ENCODE measurements at regions not wholly inside any gene's neighbourhood (a gene's known extent, or its start where the extent isn't known, plus 50 kb on each side); places are given as distances from the start of the nearest gene placed in this dataset.

DNA sequence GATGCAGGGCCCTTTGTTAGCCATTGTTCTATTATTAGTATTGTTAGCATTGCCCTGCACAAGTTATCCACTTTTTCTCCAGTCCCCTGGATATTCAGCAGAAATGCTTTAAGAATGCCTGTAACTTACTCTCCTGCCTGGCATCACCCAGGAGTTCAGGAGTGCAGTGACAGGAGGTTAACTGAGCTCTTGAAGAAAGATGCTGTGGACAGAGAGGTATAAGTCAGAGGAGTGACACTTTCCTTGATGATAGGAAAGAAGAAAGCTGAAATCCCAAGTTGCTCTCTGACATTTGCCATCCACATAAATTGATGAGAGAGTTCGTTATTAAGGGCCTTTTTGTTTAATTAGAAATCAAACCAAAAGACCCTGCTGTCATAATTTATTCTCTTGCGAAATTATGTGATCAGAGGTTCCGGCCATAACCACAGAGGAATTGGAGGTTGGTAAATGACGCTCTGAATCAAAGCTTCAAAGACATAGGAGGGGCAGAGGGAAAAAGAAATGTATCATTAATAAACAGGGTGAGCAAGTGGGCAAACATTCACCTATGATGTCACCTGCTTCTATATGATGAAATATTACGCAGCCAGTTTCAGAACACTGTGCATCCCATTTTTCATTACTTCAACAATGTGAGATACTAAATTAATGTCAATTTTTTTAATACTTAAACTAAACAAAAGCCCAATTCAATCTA, 230.2 kb upstream of the JADE1 start:
- no peak for DNase-seq (ENCODE audit: low read depth, low spot score)
- no peak overlapping the region for H3K27ac ChIP-seq

DNA sequence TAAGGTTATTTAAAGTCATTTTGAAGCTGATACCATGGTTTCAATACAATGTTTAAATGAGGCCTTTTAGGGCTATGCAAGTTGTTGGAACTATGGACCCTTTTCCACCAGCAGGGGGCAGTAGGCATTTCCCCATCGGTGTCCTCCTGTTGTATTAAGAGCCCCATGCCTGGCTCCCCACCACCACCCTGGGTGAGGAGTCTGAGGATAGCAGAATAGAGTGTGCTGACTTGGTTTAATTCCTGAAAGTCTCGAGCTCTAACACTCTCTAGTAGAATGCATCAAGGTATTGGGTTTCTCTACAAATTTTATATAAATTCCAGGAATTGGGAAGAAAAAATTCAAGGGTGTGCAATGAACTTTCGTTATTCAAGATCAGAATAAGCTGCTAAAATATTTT, 234.8 kb upstream of the JADE1 start:
- no peak overlapping the region for H3K27ac ChIP-seq
- no peak for DNase-seq (ENCODE audit: low read depth, low spot score)

DNA sequence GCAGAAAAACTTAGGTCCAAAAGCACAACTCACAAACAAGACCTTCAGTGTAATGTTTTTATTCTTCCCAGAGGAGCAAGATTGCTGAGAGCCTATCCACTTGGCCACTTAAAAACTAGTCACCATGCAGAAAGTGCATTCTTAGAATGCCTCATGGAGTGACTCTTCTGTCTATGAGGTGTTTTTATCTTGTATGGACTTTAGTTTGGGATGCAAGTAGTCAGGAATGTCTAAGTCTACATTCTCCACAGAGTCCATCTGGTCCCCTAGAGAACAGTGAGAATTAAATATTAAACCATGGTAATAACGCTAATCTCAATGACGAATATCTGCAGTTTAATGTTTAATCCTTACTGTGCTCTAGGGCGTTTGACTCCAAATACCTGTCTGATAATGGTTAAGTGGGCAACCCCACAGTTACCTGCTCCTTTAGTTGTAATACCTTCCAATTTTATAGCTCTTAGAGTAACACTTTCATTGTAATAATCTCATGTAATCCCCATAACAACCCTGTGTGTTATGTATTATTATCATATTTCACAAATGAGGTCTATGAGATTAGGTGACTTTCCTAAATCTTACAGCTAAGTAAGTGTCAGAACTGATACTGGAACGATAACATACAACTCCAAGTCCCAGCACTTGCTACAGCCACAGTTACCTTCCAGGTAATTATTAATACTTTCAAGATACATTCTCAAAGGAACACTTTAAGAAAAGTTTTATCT, 235.6 kb upstream of the JADE1 start:
- no peak for DNase-seq (ENCODE audit: low read depth, low spot score)
- no peak overlapping the region for H3K27ac ChIP-seq

DNA sequence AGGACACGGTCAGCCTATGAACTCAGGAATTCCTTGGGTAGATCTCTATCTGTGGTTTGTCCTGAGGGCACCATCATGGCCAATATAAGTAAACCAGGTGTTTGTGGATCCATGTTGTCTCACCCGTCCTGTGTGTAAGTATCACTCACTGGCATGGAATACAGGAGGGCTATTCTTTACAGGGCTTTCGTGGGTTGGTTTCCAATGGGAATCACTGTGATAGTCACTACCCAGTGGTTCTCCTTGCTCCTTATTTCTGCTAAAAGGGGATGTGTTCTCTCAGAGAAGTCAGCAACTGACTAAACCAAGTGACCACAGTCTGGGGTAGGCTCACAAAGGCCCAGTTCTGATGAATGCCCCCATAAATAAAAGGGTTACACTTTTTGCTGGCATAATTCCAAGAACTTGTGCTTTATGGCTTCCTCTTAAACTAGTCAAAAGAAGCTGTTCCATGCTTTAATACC, 236.7 kb upstream of the JADE1 start:
- no peak for DNase-seq (ENCODE audit: low read depth, low spot score)
- H3K27ac ChIP-seq = no peak overlapping the region

DNA sequence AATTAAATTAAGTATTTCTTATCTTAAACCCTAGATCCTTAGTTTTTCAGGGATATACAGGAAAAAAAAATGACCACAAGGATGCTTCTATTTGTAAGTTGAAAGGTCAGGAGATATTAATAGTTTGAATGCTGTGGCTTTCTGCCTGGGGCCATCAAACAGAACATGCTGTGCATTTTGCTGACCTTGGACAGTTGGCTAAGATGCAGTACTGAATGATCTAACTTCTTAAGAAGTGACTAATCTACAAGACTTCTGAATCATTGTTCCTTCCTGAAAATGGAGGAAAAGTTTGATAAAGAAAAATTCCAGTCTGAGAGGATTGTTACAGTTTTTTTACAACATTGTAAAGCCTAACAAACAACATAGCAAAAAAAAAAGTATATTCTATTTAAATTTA, 237.8 kb upstream of the JADE1 start:
- peak; percentile 34 for DNase-seq (ENCODE audit: low read depth, low spot score)
- peak overlapping the region; percentile 2 for H3K27ac ChIP-seq

DNA sequence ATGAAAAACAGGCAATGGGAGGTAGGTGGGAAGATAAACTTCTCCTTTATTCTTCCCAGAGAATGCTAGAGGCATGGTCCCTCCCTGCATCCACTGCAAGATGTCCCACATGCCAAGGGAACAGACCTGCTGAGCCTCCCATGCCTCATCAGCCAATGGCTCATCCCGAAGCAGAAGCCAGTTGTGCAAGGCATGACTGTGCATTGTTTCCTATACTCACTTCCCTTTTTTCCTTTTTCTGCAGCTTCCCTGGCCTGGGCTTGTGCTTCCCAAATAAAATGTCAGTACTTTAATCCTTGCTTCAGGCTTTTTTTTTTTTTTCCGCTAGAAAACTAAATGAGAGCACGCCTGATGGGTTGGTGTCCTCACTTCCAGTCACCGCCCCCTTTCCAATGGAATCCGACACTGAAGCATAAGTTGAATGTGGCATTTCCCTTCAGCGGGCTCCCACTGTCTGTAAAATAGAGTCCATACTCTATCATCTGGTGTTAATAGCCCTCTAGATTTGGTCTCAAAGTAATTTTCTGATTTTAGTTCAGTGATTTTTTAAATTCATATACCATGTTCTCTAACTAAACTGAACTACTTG, 239.0 kb upstream of the JADE1 start:
- no peak for DNase-seq (ENCODE audit: low read depth, low spot score)
- no peak overlapping the region for H3K27ac ChIP-seq

DNA sequence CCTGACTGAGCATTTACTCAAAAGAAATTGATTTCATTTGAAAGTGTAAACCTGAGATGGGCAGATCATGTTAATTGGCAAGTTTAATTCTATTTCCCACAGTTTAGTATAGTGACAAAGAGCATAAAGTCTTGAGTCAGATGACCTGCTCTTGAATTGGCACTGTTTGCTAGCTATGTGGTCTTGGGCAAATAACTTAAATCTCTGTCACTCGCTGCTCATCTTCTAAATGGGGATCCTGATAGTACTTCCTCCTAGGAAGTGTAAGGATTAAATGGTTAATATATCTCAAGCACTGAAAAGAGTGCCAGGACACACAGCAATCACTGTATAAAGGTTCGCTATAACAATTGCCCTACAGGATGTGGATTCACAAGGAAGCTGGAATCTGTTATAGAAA, 242.8 kb upstream of the JADE1 start:
- no peak for DNase-seq (ENCODE audit: low read depth, low spot score)
- no peak overlapping the region for H3K27ac ChIP-seq

DNA sequence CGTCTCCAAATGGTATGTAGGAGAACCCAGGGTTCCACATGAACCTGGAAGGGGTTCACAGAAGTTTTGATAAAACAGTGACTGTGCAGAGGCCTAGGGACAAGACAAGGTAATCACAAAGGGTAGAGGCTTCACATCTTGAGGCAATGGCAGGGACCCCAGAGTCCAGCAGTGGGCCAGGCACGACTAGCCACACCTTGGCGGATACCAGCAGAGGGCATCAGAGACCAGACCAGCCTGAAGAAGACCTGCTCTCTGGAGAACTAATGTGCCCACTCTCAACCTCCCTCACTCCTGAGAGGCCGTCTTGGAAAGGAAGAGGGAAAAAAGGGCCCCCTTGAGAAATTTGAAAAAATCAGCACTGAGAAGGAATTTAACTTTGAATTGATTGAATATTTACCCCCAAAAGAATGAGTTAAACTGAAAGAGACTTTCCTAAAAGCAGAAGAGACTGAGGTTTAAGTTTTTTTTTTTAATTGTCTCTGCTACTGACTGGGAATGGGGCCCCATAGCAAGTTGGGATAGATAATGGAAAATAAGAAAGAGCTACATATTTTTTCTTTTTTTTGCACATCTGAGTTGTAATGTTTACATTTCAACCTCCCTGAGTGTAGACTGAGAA, 243.8 kb upstream of the JADE1 start:
- DNase-seq (ENCODE audit: low read depth, low spot score) = no peak
- no peak overlapping the region for H3K27ac ChIP-seq

DNA sequence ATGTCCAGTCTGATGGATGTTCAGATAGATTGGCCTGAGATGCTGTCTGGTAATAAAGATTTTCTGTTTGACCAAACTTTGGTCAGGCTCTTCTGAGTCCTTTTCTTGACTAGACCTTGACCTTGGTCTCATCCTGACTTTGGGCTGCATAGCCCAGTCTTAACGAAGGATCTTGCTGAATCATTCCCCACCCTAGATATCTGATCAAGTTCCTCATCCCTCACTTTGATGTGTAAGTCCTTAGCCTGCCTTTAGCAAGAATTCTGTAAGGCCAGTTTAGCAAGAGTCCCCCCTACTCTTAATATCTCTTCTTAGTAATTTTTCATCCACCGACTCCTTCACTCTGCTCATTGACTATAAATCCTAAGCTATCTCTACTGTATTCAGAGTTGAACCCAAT, 244.4 kb upstream of the JADE1 start:
- H3K27ac ChIP-seq = no peak overlapping the region
- no peak for DNase-seq (ENCODE audit: low read depth, low spot score)

DNA sequence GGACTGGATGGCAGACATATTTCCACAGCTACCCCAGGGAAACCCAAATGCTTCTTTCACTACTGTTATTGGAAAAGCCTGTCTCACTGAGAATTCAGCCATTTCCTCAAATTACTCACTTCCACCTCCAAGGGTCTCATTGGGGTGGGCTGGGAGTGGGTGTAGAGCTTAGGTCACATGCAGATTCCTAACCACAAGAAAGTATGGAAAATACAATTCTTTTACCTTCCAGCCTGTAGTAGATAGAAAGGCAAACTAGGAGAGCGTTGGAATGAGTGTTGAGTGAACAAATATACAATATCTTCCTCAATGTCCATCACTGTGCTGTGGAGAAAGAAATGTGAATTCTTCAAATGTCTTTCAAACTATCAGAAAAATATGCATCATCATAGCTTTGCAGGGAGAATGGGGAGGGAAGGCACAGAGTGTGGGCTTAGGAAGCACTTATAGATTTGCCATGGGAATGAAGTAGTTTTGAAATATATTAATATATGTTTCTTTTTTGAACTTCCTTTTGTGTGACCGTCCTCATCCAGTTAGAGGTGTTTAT, 245.3 kb upstream of the JADE1 start:
- H3K27ac ChIP-seq = no peak overlapping the region
- DNase-seq (ENCODE audit: low read depth, low spot score) = no peak

DNA sequence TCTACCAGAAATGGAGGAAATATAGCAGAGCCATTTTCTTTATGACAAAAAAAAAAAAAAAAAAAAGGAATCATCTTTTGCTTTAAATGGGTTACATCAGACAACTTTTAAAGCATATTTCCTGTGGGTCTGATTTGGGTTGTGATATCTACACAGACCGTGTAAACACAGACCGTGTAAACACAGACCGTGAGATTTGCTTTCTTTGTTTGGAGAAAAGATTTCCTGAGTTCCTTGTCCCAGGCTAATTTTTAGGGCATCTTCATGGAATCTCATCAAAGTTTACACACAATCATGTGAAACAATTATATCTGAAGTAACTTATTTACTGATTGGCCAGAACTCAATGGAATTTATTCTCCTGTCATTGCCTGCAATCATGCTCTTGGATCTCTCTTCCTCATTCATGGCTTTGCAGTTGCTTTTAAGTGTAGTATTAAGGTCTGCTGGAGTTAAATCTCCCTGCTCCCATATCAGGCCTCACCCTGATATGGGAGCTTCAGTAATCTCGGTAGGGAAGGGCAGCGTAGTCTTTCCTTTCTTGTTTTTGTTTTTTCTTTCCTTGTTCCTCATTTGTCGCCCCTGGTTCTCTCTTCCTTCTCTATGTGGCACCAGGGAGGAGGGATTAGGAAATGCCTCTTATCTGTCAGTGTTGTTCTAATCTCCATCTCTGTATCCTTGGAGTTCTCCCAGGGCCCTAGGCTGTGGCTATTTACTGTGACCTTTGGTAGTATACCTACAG, 248.6 kb upstream of the JADE1 start:
- H3K27ac ChIP-seq = no peak overlapping the region
- no peak for DNase-seq (ENCODE audit: low read depth, low spot score)

DNA sequence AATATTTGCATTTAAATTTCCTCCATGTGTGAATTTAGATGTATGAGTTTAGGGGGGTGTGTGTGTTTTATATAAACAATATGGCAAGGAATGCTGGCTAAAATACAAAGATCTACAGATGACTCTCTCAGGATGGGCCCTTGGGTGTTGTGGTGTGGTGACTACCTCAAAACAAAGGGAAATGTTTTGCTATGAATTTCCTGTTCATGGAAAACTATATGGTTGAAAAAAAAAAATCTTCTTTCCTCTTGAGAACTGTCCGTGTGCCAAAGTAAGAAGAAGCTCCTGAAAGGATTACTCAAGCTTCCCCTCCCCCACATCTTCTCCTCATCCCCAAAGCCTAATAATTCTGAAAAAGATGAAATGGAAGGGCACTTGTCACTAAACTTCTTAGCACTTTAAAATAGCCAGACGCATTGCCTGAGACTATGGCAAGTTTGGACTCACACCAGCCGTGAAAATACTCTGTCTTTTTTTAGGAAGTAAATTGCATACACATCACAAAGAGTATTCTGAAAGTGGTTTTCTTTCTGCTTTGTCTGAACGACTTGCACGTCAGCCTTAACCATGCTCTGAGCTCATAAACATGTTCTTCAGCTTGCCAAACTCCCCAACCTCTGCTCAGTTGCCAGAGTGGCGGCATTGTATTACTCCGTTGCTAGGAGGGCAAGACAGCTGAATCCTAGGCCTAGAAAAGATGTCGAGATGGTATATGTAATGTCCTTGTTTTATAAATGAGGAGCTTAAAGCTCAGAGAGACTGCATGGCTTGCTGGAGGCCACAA, 250.4 kb upstream of the JADE1 start:
- H3K27ac ChIP-seq = peak overlapping the region; percentile 12

DNA sequence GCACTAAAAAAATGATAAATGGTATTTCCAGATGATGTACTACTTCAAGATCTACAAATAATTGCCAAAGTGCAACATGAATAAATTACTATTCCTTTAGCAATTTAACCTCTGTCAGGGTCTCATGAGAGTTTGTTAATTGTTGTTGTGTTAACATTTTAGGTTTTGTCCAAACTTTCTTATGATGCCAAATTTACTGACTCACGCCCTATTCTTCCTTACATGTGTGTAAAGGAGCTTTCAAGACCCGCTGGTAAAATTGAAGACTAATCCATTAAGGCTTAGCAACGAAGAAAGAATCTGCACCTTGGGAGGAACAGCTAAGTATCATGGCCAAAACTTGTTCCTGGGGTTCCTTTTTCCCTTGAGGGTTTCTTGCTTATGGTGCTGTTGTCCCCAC, 252.7 kb upstream of the JADE1 start:
- DNase-seq (ENCODE audit: low read depth, low spot score) = no peak

More for the DNA sequence above, 250.4 kb upstream of the JADE1 start:
- no peak for DNase-seq (ENCODE audit: low read depth, low spot score)

DNA sequence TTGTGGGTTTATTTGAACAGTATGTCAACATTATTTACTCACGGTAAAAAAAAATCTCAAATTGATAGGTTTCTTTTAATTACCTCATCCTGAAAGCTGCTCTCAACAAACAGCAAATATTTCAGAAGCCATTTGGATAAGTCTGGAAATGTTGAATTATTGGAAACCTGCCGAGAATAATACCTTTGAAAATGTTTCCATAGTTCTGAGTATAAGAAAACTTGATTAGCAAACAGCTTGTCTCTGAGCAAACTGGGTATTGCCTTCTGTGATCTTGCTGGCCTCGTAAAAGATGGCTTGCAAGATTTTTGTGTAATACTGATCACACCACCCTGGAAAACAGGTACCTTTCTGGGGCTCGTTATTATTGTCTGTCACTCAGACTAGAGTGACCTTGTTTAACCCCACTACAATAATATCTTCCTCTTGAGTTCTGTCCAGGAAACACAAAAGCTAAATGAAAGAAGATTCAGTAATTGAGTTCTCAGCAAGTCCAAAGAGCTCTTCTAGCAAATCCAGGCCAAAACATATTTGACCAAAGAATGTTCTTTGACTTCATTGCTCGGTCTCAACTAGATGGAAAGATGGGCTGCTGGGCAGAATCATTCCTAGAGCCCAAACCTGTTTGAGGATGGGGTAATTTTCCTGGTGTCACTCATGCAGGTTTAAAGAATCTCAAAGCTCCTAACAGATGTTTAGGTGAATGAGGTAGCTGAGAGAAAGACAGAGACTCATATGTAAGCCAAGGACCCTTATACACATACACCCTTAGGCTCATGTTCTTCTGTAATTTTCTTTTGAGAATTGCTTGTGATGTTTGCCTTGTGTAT, 255.6 kb upstream of the JADE1 start:
- H3K27ac ChIP-seq = peak overlapping the region; percentile 66
- DNase-seq (ENCODE audit: low read depth, low spot score) = no peak

More for the DNA sequence above, 252.7 kb upstream of the JADE1 start:
- H3K27ac ChIP-seq = no peak overlapping the region

DNA sequence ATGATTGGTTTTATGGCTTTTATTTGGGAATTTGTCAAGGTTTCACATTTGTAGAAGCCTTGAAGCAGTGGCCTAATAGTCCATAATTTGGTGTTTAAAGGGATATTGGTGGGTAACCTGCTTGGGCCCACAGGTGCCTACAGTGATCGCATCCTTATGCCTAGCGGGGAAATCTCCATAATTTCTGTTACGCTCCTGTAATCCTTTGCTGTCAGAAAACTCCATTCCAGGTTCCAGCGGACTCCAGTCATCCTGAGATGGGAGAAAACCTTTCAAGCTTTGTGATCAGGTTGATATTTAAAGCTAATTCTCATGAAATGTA, 257.0 kb upstream of the JADE1 start:
- no peak for DNase-seq (ENCODE audit: low read depth, low spot score)
- H3K27ac ChIP-seq = peak overlapping the region; percentile 66

DNA sequence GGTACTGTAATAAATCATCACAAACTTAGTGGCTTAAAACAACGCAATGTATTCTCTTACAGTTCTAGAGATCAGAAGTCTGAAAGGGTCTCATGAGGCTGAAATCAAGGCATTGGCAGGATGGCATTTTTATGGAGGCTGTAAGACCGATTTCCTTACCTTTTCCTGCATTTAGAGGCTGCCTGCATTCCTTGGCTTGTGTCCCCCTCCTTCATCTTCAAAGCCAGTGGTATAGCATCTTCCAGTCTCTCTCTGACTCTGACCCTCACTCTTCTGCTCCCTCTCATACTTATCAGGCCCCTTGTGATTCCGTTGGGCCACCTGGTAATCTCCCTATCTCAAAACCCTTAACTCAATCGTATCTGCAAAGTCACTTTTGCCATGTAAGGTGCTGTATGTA, 258.2 kb upstream of the JADE1 start:
- H3K27ac ChIP-seq = no peak overlapping the region
- DNase-seq (ENCODE audit: low read depth, low spot score) = no peak

DNA sequence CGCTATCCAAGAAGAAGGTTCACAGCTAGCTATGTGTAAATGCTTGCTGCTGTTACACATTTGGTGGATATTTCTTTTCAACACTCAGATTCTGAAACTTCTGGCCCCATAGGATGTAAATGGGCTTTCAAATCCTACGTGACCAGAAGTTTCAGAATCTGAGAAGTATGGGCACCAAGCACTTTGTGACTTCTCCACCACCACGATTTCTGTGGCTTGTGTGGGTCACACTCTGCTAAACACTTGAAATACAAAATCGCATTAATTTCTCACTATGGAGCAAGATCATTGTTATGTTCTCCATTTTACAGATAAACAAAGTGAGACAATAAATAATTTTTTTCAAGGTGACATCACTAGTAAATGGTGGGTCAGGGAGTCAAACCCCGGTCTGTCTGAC, 259.4 kb upstream of the JADE1 start:
- no peak for DNase-seq (ENCODE audit: low read depth, low spot score)
- H3K27ac ChIP-seq = no peak overlapping the region

DNA sequence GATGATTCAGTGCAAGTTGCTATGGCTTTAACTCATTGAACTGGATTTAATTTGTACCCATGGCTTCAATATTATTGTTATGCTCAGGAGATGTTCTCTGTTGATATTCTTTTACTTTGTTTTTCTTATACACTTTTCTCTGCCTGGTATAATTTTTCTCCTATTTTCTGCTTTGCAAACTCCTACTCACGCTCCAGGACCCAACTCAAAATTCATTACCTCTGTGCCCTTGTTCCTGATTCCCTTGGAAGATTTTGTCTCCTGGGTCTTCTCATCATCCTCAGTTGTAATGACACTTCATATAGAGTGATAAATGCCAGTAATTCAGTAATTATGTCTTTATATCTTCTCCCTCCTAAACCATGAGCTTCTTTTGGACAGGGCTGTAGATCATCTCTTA, 259.9 kb upstream of the JADE1 start:
- H3K27ac ChIP-seq = no peak overlapping the region
- DNase-seq (ENCODE audit: low read depth, low spot score) = no peak

DNA sequence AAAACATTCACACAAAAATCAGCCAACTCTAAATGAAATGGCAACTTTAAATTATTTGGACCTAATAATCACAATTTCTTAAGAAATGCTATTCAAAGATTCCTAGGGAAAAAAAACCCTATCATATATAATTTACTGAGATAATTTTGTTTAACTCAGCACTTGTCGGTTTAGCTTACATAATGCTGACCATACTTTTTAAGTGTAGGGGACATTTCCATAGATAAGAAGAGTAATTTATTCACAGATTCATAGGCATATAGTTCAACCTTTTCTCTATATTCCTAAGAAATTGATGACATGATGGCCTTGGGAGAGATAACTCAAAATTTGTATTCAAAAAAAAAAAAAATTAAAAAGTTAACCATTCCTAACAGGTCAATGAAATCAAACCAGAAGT, 260.8 kb upstream of the PGRMC2 start:
- no peak overlapping the region for H3K27ac ChIP-seq
- no peak for DNase-seq (ENCODE audit: low read depth, low spot score)
